ENCODE measurements at regions not wholly inside any gene's neighbourhood (a gene's known extent, or its start where the extent isn't known, plus 50 kb on each side); places are given as distances from the start of the nearest gene placed in this dataset.

DNA sequence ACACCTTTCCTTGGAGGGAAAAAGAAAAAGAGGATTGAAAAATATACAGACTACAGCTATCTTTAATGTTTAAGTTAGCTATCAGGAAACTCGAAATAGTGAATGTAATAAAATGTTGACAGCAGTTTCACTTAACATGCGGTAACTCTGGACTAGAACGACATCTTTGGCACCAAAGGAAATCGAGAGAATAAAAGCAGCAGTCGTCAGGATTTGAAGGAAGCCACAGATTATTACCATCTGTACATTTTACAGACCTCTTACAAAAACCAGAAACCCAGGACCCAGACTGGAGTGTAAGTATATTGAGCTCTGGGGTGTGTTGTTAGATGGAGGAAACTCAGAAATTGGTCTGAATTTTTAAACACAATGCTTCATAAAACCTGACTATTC lies 51.6 kb upstream of the STOX2 start:
- DNase-seq, result no peak
